Islet of Langerhans (tissue), 1 donor: ENCODE measurements at regions not wholly inside any gene's neighbourhood (a gene's known extent, or its start where the extent isn't known, plus 50 kb on each side); places are given as distances from the start of the nearest gene placed in this dataset.
"Not testable (repeated sequence)": the region's sequence is repeated elsewhere in the genome, so short reads cannot be mapped to it uniquely, and the experiment has no call there.

Experiments
- FAIRE-seq: peaks from one replicate; lab custom pipeline; 2011; peaks lifted over from hg19 to GRCh38; lab: Jason Lieb, UNC

DNA sequence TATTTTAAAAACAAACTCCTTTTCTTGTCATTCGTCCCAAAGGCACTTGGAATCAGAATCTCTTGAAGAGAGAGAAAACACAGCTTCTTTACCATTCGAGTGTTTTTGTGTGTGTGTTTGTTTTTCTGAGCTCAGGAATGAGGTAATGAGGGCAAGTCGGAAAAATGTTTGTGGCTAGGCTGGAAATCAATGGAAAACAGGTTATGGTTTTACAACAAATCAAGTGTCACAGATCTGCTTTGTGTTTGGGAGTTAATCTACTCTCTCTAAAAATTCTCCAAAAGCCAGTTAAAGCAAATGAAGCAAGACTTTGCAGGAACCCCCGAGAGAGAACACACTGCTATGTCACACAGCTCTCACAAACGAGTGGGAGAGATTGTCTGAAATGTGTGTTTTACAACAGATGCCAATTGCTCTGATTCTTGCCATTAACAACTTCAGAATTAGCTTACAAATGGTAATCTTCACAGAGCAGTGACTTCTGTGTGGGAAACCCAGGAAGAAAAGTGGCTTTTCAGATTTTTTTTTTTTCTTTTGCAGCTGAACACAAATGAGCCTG, 264.1 kb downstream of the CBLL2 start:
- FAIRE-seq = no peak

DNA sequence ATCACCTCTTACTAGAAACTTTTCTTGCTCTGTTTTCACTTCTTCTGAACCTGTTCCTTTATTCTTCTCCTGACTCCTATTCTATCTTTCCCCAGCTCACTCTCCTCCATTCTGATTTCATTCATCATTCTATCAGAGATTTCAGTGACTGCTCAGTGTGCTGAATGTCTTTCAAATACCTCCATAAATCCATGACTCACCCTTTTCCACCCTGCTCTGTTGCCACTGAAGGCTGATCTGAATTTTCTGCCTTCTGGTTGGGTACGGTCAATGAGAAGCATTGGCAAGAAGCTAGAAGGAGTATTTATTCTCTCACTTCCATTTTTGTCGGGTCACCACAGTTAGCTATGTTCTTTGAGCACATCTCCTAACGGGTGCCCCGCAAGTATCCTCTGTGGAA, 265.9 kb downstream of the CBLL2 start:
- FAIRE-seq = no peak

DNA sequence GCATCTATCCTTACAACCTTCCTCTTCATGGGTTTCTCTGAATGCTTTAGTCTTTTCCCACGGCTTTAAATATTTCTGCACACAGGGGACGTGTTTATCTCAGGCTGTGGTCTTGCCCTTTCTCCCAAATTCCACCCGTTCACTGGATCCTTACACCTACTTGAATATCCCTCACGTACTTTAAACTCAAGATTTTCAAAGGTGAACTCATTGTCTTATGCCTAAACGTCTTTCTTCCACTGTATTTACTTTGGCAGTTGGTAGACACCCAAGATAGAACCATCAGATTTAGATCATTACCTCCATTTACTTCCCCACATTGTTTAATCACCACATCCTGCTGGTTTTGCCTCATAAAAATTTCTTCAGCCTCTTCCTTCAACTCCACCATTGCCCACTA, 269.2 kb downstream of the CBLL2 start:
- FAIRE-seq = no peak

DNA sequence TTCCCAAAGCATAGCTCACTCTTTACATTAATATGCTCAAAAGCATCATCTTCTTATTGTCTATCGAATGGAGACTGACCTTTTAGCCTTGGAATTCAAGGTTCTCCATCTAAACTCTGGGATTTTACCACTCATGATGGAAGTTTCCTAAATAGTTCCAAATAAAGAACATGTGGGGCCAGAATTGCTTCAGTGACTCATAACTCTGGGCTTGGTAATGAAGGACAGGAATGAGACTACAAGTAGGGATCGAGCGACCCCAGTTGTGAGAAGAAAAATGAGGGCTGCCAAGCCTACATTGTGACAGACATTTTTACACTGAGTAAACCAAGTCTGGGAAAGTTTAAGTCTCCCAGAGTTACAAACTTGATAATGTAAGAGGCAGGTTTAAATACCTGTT, 269.9 kb downstream of the CBLL2 start:
- FAIRE-seq = no peak

DNA sequence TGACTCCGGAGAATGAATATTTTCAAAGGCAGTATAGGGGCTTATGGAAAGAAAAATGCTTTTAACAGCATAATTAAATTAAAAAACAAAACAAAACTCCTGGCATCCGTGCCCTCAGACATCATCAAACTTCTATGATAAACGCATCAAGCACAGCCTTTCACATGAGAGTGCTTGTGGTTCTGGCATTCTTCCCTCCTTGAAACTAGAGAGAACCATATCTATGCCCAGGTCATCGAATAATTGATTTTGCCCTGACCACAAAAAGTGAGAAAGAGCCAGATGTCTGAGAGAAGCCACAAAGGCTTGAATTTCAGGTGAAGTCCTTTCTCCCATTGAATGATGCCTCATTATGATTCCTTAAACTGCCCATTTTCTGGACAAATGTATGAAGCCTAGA, 286.8 kb downstream of the CBLL2 start:
- no peak for FAIRE-seq

DNA sequence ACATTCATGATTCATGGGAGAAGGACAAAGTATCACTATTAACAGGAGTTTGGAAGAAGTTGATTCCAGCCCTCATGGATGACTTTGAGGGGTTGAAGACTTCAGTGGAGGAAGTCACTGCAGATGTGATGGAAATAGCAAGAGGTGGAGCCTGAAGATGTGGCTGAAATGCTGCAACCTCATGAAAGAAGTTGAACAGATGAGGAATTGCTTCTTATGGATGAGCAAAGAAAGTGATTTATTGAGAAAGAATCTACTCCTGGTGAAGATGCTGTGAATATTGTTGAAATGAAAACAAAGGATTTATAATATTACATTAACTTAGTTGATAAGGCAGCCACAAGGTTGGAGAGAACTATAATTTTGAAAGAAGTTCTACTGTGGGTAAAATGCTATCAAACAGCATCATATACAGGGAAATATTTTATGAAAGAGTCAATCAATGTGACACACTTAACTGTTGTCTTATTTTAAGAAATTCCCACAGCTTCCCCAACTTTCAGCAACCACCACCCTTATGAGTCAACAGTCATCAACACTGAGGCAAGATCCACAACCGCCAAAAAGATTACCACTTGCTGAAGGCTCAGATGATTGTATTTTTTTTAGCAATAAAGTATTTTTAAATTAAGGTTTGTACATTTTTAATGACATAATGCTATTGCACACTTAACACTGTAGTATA, 302.6 kb downstream of the CBLL2 start:
- FAIRE-seq = no peak

DNA sequence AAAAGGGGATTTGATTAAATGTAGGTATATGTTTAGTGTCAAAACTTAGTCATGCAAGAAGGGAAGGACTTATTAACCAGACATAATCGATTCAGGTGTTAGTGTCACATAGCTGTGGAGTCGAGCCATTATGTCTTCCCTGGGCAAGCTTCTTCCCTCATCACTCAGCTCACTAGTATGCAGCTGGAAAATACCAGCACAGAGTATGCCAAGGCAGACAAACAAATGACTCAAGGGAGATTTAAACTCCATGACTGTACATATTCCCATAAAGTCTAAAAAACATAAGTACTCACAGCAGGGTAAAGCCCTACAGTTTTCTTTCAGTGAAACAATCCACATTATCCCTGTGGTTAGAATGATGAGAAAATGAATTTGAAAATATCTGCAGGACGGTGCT, 304.5 kb downstream of the CBLL2 start:
- FAIRE-seq = no peak

DNA sequence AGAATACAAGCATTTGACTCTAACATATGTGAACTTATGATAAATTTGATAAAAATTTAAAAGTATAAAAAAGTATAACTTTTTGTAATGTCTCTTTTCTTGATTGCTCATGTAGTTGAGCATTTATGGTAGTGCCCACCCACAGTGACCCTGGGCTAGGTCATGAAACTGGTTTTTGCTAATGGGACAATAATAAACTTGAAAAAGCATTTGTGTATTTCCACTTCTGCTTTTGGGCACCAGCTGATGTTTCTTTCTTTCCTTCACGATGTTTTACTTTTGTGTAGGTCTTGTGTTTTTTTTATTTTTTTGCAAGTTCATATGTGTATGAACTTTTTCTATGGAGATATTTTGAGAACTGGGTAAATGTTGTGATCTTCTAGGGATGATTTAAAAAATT, 313.1 kb downstream of the CBLL2 start:
- no peak for FAIRE-seq

DNA sequence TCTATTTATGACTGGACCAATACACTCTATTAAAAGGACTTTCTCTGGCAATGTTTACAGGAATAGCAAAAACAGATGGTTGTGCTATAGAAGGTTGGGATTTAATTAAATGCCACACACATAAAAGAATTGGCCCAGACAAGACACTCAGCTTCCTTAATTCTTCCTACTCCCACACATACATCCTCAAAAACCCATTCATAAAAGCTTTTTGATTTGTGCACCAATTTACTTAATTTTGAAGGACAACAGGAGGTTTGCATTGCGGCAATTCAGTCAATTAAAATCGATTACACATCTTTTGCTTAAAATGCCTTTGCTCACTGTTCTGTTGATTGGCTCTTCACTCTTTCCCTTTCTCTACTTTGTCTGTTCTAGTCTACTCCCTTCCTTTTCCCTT, 317.1 kb downstream of the CBLL2 start:
- no peak for FAIRE-seq

DNA sequence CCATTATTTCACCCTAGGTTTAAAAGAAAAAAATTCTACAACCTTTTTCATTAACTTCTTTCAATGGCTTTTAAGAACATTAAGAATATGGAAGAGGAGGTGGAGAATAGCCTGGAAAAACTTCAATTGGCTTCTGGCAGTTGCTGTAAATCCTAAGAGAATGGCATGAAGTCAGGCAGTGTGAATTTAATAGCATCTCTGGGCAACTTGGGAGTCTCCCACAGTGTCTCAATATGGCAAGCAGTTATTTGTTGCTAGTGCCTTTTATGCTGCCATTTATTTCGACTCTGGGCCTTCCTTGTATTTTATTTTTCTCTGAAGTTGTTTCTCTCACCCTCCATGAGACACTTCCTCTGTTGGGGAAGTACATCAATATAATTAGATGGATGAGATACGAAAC, 322.1 kb downstream of the CBLL2 start:
- no peak for FAIRE-seq

DNA sequence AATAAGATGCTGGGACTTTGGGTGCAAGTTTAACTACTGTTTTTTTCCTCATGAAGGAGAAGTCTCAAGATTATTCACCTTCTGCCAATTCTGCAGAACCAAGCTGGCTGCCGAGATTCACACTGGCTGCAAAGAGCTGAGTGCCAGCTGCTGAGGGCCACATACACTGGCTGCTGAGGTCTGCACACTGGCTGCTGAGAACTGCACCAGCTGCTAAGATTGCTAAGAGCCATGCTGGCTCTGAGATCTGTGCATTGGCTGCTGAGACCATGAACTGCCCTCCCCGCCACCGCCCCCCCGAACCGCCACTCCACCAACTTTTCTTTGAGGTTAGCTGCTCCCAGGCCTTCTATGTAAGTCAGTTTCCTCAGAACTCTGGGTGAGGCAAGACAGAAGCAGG, 330.3 kb downstream of the CBLL2 start:
- no peak for FAIRE-seq

DNA sequence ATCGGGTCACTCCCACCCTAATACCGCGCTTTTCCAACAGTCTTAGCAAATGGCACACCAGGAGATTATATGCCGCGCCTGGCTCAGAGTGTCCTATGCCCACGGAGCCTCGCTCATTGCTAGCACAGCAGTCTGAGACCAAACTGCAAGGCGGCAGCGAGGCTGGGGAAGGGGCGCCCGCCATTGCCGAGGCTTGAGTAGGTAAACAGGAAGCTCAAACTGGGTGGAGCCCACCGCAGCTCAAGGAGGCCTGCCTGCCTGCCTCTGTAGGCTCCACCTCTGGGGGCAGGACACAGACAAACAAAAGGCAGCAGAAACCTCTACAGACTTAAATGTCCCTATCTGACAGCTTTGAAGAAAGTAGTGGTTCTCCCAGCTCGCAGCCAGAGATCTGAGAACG, 336.7 kb downstream of the CBLL2 start:
- not testable (repeated sequence) for FAIRE-seq

DNA sequence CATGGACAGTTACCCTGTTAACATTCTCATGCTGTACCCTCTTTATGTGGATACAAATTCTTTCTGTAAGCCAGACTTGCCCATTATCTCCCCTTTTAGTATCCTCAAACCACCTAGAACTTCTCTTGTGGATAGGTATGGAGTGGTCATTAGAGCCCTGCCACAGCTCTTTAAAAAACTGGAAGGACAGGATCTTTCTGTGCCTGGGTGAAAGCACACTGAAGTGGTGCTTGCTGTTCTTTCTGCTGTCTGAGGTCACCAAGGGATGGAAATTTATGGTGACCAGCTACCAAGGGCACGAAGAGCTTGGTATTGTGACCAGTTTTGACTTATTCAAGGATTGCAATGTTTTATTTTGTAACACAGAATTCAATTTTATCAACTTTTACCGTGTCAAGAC, 344.2 kb downstream of the CBLL2 start:
- FAIRE-seq = no peak

DNA sequence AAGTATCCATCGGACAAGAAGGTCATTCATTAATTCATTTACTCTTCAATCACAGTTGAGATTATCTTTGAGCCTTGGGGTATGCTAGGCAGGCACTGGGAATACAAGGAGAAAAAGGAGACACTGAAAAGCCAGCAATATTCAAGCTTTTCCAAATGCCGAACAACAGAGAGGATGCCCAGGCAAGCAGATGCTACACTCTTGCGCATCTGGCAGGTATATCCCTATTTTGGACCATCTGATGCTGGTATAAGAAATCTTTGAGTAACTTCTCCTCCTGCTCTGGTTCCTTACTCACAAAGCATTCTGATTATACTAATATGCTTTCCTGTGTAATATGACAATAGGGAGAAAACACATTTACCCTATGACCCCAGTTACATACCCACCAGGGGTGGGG, 354.9 kb downstream of the CBLL2 start:
- no peak for FAIRE-seq

DNA sequence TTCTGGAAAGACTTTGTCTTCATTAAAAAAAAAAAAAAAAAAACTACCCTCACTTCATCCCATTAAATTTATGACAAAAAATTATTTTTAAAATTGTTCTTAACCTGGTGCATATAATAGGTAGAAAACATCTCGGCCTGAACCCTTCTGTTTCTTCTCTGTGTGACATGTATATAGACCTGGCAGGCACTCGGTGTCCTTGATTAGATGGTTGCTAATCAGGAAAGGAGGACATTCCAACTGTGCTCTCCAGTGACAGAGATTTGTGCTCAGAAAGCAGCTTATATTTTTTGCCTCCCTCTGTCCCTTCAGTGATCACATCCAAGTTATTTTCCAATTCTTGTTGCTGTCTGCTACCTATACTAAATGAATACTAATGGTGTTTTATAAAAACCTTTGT, 355.6 kb downstream of the CBLL2 start:
- FAIRE-seq = no peak

DNA sequence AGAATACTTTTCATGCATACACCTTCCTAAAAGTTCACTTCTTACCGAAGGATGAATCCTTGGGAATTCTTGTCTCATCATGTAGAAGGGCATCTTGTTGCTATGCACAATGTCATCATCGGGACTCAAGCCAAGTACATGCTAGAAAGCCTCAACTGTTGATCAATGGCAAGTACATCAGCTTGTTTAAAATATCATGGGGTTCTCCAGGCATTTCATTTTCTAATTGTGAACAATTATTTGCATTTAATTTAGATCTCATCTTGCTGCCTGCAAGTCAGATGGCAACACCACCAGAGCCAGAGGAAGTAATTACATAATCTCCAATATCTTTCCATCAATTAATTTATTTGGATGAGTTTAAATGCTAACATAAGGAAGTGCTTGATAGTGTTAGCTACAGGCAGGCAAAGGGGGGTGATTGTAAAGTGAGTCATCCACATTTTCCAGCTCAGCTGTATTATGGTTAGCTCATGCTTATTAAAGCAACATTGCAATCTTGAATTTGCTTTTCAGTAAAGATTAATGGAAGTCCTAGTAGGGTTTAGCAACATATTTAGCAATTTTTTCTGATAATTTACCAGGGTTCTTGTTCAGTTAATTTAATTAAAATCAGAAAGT, 356.5 kb downstream of the CBLL2 start:
- peak; percentile 100 for FAIRE-seq

DNA sequence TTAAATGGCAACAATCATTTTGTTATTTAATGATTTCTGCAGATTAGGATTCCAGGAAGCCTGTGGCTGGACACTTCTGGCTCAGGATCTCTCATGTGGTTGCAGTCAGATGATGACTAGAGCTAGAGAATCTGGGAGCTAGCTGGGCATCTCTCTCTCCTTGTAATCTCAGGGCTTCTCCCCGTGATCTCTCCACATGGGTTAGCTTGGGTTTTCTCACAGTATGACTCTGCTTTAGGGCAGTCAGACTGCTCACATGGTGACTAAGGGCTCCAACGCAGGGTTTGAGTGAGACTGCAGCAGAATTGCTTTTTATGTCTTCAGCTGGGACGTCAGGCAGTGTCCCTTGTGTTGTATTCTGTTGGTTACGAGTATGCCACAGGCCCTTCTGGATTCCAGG, 361.4 kb downstream of the CBLL2 start:
- FAIRE-seq = no peak

DNA sequence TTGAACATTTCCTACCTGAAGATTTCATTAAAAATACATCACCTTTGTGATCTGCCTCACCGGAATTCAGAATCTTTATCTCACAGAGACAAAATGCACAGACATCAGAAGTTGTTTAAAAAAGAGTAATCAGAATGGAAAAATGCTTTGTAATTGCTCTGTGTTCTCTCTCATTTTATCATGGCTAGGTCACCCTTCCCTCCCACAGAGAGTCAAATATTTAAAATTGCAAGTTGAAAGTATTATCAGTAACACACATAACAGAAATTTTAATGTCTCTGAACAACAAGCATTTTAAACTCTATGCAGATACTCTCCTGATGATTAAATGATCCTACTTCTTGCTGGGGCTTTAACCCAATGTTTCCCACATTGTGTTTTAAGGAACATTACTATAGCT, 362.0 kb downstream of the CBLL2 start:
- no peak for FAIRE-seq

DNA sequence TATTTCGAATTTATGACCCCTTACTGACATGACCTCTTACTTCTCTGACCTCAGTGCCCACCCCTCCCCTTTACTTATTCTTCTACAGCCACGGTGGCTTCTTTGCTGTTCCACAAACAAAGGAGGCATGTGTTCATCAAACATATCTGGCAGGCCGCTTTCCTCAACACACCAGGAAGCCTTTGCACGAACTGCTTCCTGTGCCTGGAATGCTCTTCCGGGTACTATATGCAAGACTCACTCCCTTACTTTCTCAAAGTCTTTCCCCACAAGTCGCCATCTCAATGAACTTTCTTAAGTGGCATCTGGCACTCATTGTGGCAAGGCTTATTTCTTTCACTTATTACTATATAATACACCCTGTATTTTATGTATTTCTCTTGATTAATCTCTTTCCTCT, 351.5 kb upstream of the DDX53 start:
- no peak for FAIRE-seq

DNA sequence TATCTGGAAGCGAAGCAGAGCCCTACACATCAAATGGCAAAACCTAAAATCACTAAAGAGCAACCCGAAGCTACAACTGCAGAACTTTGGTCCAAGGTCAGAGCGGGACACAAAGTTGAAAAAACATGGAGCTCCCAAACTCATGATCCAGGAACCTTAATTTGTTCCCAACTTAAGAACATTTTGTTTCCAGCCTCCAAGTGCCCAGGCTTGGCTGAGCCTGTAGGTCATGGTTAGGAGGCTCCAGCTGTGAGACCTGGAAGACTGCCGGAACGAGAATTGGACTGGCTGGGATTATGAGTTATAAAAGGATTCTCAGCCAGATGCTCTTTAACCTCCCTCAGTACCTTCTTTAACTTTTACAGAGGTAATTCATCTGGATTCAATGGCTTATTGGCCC, 349.1 kb upstream of the DDX53 start:
- FAIRE-seq = no peak

DNA sequence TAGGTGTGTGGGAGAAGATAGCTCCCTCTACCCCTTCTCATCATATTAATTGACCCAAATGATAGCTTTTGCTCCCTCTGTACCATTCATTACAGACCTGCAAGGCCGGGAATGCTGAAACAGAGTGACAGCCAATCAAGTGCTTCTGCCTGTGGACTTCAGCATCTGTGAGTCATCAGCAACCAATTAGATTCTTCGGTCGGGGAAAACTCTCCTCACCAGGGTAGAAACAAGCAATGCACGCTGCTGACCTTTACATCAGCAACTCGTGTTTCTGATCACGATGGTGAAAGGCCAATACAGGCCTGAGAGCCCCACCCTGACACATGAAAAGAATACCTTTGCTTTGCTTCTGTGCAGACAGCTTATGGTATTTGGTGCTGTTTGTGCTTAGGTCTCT, 347.2 kb upstream of the DDX53 start:
- peak; percentile 79 for FAIRE-seq

DNA sequence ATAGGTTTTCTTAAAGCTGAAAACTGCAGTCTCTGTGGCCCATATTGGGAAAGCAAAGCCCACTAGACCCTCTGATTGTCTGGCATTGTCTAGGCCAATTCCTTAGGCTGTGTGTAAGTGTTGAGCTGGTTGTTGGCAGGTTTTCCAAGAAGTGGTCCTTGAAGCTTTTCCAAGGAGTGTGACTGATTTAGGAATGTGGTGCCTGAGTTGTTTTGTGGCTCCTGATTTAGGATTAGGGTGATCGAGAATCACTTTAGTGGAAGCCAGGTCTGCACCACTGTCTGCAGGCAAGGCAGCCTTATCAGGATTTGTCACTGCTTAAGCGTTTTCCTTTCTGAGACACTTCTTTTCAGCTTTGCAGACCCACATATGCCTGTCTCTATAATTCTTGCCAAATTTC, 339.0 kb upstream of the DDX53 start:
- FAIRE-seq = no peak

DNA sequence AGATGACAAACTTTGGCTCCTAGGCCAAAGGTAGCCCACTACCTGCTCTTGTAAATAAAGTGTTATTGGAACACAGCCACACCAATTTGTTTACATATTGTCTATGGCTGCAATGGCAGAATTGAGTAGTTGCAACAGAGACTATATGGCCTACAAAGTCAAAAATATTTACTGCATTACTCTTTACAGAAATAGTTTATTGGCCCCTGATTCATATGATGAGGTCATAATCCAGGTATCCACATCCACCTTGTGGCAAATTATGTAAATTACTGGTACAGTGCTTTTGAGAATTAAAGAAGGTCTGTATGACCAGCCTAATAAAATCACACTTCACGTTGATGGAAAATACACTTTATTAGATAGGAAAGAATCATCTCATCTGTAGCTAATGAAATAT, 337.0 kb upstream of the DDX53 start:
- peak; percentile 55 for FAIRE-seq

DNA sequence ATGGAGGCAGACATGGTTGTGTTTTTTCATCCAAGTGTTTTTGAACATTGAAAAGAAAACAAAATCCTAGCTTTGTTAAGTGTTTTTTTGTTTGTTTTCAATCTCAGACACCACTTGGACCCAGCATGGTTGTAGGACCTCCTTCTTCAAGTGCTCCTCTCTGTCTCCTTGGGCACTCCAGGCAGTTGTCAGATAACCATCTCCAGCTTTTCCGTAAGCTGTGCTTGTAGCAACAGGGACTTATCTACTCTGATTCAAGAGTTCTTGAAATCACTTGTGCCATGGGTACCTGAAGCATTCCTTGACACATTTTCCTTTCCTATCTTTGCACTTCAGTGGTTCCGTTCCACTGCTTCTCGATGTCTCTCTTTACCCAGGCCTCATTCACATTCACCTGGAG, 334.9 kb upstream of the DDX53 start:
- no peak for FAIRE-seq
